ENCODE measurements at regions not wholly inside any gene's neighbourhood (a gene's known extent, or its start where the extent isn't known, plus 50 kb on each side); places are given as distances from the start of the nearest gene placed in this dataset.

DNA sequence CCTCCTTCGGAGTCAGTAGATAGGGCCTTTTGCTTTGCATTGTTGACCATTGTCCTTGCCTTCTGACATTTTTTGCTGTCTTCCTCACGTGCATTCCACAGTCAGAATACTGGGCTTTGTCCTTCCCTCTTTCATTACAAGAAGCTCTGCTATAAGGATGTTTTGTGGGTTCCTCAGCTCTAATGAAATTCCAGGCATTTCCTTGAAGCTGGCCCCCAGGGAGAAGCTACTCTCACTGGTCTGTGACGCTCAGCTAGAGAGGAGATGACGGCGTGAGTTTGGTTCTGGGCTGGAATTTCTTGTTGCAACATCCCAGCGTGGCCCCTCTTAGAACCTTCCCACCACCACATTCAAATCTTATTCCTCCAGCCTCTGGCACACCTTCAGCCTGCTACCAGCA lies 210.2 kb downstream of the TJP1 start:
- TF ChIP-seq POLR2A (IDR thresholded peaks at IDR 0.05) (no peak), EP300 (IDR thresholded peaks at IDR 0.05) (no peak), POLR2AphosphoS5 (IDR thresholded peaks at IDR 0.05) (no peak)
- TF ChIP-seq, protein P1, sequence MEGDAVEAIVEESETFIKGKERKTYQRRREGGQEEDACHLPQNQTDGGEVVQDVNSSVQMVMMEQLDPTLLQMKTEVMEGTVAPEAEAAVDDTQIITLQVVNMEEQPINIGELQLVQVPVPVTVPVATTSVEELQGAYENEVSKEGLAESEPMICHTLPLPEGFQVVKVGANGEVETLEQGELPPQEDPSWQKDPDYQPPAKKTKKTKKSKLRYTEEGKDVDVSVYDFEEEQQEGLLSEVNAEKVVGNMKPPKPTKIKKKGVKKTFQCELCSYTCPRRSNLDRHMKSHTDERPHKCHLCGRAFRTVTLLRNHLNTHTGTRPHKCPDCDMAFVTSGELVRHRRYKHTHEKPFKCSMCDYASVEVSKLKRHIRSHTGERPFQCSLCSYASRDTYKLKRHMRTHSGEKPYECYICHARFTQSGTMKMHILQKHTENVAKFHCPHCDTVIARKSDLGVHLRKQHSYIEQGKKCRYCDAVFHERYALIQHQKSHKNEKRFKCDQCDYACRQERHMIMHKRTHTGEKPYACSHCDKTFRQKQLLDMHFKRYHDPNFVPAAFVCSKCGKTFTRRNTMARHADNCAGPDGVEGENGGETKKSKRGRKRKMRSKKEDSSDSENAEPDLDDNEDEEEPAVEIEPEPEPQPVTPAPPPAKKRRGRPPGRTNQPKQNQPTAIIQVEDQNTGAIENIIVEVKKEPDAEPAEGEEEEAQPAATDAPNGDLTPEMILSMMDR (IDR thresholded peaks at IDR 0.05): no peak

Measured in stomach (tissue), 4 donors.